CD1c-positive myeloid dendritic cell (primary cell): ENCODE measurements at regions not wholly inside any gene's neighbourhood (a gene's known extent, or its start where the extent isn't known, plus 50 kb on each side); places are given as distances from the start of the nearest gene placed in this dataset.

Source experiments
- DNase-seq: peaks from one replicate; pipeline ENCODE4 v3.0.0-alpha.2; 2016; ENCODE audit errors: extremely low spot score

DNA sequence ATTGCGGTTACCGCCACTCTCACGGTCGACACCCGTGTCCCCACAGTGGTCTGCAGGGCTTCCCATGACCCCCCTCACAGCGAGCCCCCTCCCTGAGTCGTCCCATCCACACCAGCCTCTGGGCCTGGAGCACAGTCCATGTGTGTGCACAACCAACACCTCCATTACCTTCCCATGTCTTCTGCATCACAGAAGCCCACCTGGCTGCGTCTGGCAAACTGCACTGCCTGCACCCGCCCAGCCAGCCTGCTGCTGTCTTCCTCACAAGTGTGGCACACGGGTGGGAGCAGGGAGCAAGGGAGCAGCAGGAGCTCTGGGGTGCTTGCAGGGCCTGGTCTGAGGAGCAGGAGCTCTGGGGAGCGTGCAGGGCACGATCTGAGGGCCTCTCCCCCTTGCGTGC is 415.3 kb upstream of the IRX4 start:
- no peak for DNase-seq

DNA sequence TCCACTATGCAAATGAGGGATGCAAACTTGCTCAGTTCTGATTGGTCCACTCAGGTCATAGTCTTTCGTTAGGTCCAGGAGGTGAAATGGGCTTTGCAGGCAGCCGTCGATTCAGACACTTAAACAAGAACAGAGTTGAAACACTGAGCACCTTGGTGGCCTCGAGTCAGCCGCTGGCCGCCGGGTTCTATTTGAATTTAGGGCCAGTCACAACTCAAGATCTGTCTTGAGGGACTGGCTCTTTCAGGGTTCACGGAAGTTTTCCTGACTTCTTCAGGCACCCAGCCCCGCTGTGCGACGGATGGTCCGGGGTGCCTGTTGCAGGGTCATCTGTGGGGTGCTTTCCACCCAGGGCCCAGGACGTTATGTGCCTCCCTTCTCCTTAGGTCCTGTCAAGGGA is 412.8 kb upstream of the IRX4 start:
- no peak for DNase-seq

- no peak for DNase-seq
Measured at GRCh38 chr5:2293906-2294305, 411.2 kb upstream of the IRX4 start.

GRCh38 chr5:2291146-2291840 is 408.6 kb upstream of the IRX4 start:
- DNase-seq, result no peak

DNA sequence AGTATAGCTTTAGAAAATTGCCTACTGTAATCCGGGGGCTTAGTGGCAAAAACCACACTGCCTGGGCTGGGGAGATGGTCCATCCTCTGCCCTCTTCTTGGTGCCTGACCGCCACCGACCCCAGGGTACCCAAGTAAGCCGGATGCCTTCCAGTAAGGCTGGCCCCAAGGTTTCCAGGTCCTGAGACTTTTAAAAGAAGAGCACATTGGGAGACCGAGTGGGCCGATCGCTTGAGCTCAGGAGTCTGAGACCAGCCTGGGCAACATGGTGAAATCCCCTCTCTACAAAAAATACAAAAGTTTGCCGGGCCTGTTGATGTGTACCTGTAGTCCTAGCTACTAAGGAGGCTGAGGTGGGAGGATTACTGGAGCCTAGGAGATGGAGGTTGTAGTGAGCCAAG is 406.7 kb upstream of the IRX4 start:
- no peak for DNase-seq

DNA sequence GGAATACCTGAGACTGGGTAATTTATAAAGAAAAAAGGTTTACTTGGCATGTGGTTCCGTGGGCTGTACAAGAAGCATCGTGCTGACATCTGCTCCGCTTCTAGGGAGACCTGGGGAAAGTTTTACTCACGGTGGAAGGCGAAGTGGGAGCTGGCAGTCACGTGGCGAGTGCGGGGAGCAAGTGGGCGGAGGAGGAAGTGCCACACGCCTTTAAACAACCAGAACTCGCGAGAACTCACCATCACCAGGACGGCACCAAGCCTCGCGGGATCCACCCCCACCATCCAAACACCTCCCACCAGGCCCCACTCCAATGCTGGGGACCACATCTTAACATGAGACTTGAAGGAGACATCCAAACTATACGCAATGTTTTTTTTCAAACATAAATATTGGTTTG is 406.2 kb upstream of the IRX4 start:
- no peak for DNase-seq

DNA sequence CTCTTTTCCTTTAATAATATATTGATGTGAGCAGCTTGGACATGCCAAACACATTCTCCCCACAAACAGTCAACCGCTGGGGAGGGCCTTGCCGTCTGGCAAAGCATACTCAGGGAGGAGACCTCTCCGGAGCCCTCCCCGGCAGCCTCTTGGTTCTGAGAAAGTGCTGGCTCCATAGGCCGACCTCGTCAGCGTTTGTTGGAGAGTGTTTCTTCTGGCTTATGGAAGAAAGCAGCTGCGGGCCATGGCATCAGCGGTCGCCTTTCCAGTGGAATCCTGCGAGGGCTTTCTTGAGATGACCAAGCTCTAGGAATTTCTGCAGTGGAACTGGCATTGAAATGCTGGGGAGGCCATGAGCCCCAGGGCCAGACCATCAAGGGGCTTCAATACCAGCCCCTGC is 405.7 kb upstream of the IRX4 start:
- DNase-seq, result no peak

GRCh38 chr5:2286250-2286649 is 403.5 kb upstream of the IRX4 start:
- DNase-seq, result no peak

DNA sequence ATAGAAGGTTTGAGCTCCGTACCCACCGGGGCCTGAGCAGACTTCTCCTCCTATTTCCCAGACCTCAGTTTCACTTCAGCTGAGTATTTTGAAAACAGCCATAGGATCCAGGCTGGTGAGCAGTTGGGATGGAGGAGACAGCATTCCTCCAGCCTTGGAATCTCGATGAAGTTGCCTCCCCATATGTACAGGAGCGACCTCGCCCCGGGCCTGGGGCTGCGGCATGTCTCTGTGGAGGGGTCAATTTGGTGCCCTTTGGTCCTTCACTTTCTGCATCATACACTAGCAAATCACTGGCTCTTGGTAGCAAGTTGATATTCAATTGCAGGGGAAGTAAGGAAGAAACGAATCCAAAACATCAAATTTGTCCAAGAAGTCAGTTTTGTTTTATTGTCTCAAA is 402.0 kb upstream of the IRX4 start:
- DNase-seq, result no peak

- no peak for DNase-seq
Measured at GRCh38 chr5:2283481-2284045, 400.8 kb upstream of the IRX4 start.

DNA sequence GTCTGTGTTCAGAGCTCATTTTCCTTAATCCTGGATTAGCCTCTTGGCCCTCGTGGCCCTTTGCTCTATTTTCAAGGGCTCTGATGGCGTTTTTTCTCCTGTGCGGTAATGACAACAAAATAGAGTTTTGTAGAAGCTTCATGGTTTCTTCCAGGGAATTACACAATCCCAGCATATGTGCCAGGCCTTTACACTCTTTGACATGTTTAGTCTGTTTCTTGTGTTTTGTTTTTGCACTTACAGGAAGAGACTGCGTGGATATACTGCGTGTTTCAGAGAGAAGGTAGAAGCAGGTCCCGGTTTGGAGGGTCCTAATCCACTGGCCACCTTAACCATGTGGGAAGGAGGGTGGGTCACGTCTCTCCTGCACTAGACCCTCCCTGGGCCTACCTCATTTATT is 400.2 kb upstream of the IRX4 start:
- no peak for DNase-seq

DNA sequence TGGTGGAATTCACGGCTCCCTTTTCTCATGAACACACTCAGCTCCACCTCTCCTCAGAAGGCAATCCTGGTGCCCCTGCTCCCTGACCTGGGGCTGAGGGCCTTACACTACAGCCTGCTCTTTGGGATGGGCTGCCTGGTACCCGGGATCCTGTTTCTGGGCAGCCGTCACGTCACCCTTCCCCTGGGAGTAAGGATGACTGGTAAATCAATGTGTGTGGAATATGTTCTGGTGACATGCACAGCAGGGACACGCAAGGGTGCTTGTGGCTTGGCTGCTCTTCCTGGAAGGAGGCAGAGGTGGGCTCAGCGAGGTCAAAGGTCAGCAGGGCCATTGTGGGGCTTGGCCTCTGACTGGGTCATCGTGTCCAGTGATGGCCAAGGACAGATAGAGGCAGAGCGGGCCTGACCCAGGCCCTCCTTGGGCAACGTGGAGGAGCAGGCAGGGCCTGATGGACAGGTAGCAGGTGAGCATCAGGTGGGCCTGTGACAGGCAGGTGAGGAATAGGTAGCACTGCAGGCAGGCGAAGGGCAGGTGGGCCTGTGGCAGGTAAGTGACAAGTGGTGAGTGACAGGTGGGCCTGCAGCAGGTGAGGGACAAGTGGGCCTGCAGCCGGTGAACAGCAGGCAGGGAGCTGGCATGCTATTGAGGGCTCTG is 399.4 kb upstream of the IRX4 start:
- DNase-seq, result no peak

- no peak for DNase-seq
Measured at GRCh38 chr5:2281446-2281845, 398.7 kb upstream of the IRX4 start.

DNA sequence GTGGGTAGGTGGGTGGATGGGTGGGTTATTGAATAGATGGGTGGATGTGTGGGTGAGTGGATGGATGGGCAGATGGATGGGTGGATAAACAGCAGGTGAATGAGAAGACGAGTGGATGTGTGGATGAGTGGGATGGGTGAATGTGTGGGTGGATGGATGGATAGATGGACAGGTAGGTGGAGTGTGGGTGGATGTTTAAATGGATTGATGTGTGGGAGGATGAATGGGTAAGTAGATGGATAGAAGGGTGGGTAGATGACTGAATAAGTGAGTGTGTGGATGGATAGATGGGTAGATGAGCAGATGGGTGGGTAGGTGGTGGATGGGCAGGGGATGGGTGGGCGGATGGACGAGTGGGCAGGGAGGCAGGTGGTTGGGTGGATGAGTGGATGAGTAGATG is 397.6 kb upstream of the IRX4 start:
- DNase-seq, result no peak

DNA sequence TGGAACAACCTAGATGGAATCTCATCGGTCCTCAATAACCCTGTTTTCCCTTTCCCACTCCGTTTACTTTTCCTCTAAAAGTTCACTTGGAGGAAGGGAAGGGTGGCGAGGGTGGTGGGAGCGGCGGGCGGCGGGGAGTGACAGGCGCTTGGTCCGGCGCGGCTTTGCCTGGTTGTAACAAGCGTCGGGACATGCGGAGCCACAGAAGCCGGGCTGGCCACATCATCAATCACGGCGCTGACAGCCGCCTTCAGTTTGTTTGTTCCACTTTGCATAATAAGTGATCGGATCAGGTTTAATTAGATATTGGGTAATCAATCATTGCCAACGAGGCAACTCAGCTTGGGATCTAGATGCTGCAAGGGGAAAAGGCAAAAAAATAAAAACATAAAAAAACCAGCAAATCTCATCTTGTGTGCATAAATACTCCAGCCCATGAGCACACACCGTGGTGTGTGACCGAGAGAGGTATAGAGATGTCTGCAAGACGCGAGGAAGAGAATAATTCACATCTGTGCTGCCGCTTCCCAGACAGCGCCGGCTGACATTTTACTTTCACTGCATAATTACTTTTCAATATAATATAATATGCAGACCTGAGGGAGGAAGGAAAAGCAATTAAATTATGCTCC is 396.2 kb upstream of the IRX4 start:
- DNase-seq, result no peak

DNA sequence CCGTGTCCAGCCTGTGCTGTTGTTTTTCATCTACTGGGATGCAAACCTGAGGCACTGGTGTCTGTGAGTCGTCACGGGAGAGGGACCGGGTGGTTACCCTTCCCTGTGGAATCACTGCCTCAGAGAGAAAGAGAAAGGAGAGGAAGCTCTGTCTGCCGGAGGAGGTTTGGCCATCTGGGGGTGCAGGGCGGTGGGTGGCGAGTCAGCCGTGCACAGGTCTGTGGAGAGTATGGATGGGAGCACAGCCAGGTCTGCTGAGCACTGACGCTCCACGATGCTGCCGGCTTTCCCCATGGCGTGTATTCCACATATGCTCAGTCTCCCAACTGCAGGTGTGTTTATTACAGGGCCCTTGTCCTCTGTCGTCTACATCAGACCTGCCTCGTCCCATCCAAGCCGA is 395.2 kb upstream of the IRX4 start:
- DNase-seq, result no peak

- no peak for DNase-seq
Measured at GRCh38 chr5:2276101-2276500, 393.4 kb upstream of the IRX4 start.

GRCh38 chr5:2272755-2273154 is 390.0 kb upstream of the IRX4 start:
- DNase-seq, result no peak

- no peak for DNase-seq
Measured at GRCh38 chr5:2272039-2272438, 389.3 kb upstream of the IRX4 start.

GRCh38 chr5:2271316-2271715 is 388.6 kb upstream of the IRX4 start:
- no peak for DNase-seq

DNA sequence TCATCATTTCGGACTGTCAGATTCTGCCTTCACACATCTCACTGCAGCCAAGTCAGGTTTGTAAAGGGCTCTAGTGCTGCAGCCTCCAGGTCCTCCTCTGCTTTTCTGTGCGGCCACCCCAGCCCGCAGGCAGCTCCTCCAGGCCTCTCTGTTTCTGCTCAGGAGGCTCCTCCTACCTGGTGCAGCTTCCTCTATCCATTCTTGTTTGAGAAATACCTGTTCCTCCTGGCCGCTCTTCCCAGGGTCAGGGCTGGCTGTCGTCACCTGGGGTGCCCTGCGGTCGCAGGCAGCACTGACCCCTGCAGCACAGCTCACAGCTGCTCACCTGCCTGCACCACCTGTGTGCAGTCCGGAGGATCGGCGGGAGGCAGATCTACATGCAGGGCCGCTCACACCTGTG is 387.7 kb upstream of the IRX4 start:
- no peak for DNase-seq

- no peak for DNase-seq
Measured at GRCh38 chr5:2269656-2270055, 386.9 kb upstream of the IRX4 start.

DNA sequence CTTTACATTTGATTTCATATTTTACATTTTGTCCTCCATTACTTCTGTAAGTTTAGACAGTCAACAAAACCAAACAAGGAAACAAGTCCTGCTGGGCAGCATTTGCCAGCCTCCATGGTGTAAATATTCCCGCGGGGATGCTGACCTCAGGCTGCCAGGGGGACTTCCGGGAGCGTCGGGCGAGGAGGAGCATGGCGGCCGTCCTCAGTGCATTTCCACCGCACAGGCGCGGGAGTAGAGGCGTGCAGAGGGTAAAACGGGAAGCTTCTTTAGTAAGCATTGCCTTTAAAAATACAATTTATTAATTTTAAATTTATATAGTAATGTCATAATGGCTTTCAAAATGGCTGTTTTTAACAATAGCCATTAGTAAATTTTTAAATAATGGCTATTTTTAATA is 385.3 kb upstream of the IRX4 start:
- DNase-seq, result no peak
